ENCODE measurements at regions not wholly inside any gene's neighbourhood (a gene's known extent, or its start where the extent isn't known, plus 50 kb on each side); places are given as distances from the start of the nearest gene placed in this dataset.

GRCh38 chr5:93189707-93190120 is 391.3 kb downstream of the NR2F1-AS1 start:
- Histone ChIP-seq H3K4me1 (peaks cover 0 to 14% of the 10 kb centered on the region in 2 donors), H3K27ac (no peak overlapping the region), H3K36me3 (no peaks in the 10 kb centered on the region), H3K27me3 (no peaks in the 10 kb centered on the region), H3K4me3 (replicated peaks in 1 of 3) (no peak overlapping the region), H3K9me3 (no peaks in the 10 kb centered on the region)
- TF ChIP-seq POLR2A (IDR thresholded peaks at IDR 0.05), result no peak
- no peak for TF ChIP-seq CTCF (IDR thresholded peaks at IDR 0.05)
- intact Hi-C loops (cut with DNase I), result no loop called here
- DNase-seq, result no peak
- WGBS, 2 donors, result 82 to 91% methylated on average over 2 of the region's 2 CpGs

DNA sequence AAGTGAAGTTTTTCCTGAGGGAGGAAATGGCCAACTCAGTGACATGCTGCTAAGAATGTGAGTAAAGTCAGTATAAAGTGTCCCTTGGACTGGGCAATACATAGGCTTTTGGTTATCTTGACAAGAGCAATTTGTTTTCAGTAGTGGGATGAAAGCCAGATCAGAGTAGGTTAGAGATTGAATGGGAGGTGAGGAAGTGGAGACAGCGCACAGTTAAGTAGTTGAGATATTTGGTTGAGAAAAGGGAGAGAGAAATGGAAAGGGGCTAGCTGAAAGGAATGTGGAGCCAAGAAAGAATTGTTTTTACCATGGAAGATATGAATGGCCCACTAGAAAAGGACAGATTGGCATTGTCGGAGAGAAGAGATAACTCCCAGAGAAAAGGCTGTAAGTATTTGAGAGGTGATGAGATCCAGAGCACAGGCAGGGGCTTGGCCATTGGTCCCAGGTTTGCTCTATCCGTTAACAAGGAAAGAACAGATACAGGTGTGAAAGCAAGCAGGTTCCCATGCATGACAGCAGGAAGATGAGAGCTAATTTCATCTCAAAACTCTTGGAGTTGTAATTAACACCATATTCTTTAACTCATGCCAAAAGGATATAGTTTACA is 392.0 kb downstream of the NR2F1-AS1 start:
- Histone ChIP-seq H3K4me3 (replicated peaks in 1 of 3) (no peak overlapping the region), H3K4me1 (peaks cover 0 to 14% of the 10 kb centered on the region in 2 donors), H3K27ac (no peak overlapping the region), H3K36me3 (no peaks in the 10 kb centered on the region), H3K9me3 (no peaks in the 10 kb centered on the region), H3K27me3 (no peaks in the 10 kb centered on the region)
- intact Hi-C loops (cut with DNase I), result no loop called here
- TF ChIP-seq CTCF (IDR thresholded peaks at IDR 0.05), result no peak
- TF ChIP-seq POLR2A (IDR thresholded peaks at IDR 0.05), result no peak
- no peak for DNase-seq
- WGBS, 2 donors, result 79 to 83% methylated on average over 3 of the region's 3 CpGs

DNA sequence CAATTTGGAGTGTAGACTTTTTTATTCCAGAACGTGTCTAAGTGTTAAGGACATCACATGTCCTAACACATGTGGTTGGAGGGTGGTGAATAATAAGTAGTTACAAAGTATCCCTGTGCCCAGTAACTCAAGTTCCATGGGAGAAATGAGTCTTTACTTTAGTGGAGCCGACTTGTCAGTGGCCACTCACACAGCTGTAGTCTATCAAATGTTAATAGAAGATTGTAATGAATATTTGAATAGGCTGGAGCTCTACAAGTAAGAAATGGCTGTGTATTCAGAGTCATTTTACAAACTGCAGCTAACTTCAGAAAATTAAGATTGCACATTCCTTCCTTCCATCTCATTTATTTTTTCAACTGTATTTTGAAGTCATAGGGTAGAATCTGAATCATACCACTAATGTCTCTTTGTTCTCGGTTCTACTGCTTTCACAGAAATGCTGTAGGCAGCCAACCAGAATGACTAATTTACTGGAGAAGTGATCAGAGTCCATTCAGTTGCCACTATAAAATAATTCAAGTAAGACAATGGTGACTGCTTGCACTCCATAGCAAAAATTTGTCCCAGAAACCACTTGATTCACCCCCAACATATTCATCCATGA is 394.8 kb downstream of the NR2F1-AS1 start:
- Histone ChIP-seq H3K4me3 (replicated peaks in 1 of 3) (no peak overlapping the region), H3K27ac (no peak overlapping the region), H3K36me3 (no peaks in the 10 kb centered on the region), H3K4me1 (no peaks in the 10 kb centered on the region), H3K9me3 (no peaks in the 10 kb centered on the region), H3K27me3 (no peaks in the 10 kb centered on the region)
- WGBS, 2 donors, result 77 to 86% methylated on average over 3 of the region's 3 CpGs
- intact Hi-C loops (cut with DNase I), result no loop called here
- no peak for TF ChIP-seq POLR2A (IDR thresholded peaks at IDR 0.05)
- no peak for TF ChIP-seq CTCF (IDR thresholded peaks at IDR 0.05)
- no peak for DNase-seq

GRCh38 chr5:93184041-93184440 is 397.0 kb downstream of the NR2F1-AS1 start:
- Histone ChIP-seq H3K36me3 (no peaks in the 10 kb centered on the region), H3K9me3 (no peaks in the 10 kb centered on the region), H3K4me3 (replicated peaks in 1 of 3) (no peak overlapping the region), H3K4me1 (no peaks in the 10 kb centered on the region), H3K27ac (no peak overlapping the region), H3K27me3 (no peaks in the 10 kb centered on the region)
- DNase-seq, result no peak
- 71 to 78% methylated on average over 1 of the region's 1 CpG for WGBS, 2 donors
- intact Hi-C loops (cut with DNase I), result no loop called here
- no peak for TF ChIP-seq CTCF (IDR thresholded peaks at IDR 0.05)
- no peak for TF ChIP-seq POLR2A (IDR thresholded peaks at IDR 0.05)

- no peak for DNase-seq
- H3K9me3 ChIP-seq, result no peaks in the 10 kb centered on the region
- no peak overlapping the region for H3K27ac ChIP-seq
- WGBS, 2 donors, result 80 to 85% methylated on average over 1 of the region's 1 CpG
- H3K27me3 ChIP-seq, result no peaks in the 10 kb centered on the region
- intact Hi-C loops (cut with DNase I), result no loop called here
- TF ChIP-seq POLR2A (IDR thresholded peaks at IDR 0.05) (no peak), CTCF (IDR thresholded peaks at IDR 0.05) (no peak)
- no peaks in the 10 kb centered on the region for H3K4me1 ChIP-seq
- H3K4me3 ChIP-seq (replicated peaks in 1 of 3), result no peak overlapping the region
- no peaks in the 10 kb centered on the region for H3K36me3 ChIP-seq
Measured at GRCh38 chr5:93179466-93179865, 401.6 kb downstream of the NR2F1-AS1 start.

All from thyroid gland (tissue), 4 donors.